OCI-LY7 (cell line): ENCODE measurements at regions not wholly inside any gene's neighbourhood (a gene's known extent, or its start where the extent isn't known, plus 50 kb on each side); places are given as distances from the start of the nearest gene placed in this dataset.

Experiments used
- BruUV-seq: library from RNA; stranded (reverse); fragments of 400-500 nt; replicated peaks from 2 replicates; lab custom pipeline; 2021; lab: Mats Ljungman, UMichigan
- CTCF ChIA-PET: fragments of 300-600 bp; sonication (Branson Sonifier 250); formaldehyde crosslinking; loops from one replicate; lab custom pipeline; 2022; ENCODE audit warnings: antibody characterized with exemption; ENCODE audit not compliant: unreplicated experiment; lab: Charles Lee
- POLR2A ChIA-PET: fragments of 300-600 bp; sonication (Branson Sonifier 250); formaldehyde crosslinking; loops from one replicate; lab custom pipeline; 2022; ENCODE audit warnings: antibody characterized with exemption; lab: Charles Lee
- DNase-seq: peaks from one replicate; pipeline ENCODE4 v3.0.0-alpha.2; 2015; ENCODE audit warnings: low spot score
- H2AFZ ChIP-seq: fragments of 200-600 bp; sonication (generic), shearing (Covaris generic); 2 replicates; pipeline ENCODE4 v1.6.1; 2014; ENCODE audit warnings: mild to moderate bottlenecking, antibody characterized with exemption, low read length, moderate library complexity
- H3K27ac ChIP-seq: fragments of 200-600 bp; sonication (generic); 2 replicates; pipeline ENCODE4 v1.5.1; 2014; ENCODE audit warnings: mixed run types, low read depth, mild to moderate bottlenecking, moderate library complexity, low read length, inconsistent platforms; ENCODE audit not compliant: poor library complexity, severe bottlenecking
- H3K36me3 ChIP-seq: fragments of 200-600 bp; sonication (generic); 2 replicates; pipeline ENCODE4 v1.6.1; 2014; ENCODE audit warnings: mild to moderate bottlenecking, antibody characterized with exemption, low read length, moderate library complexity, mixed read lengths; ENCODE audit not compliant: insufficient read depth
- H3K4me1 ChIP-seq: fragments of 200-600 bp; sonication (generic); 2 replicates; pipeline ENCODE4 v1.5.1; 2014; ENCODE audit warnings: mild to moderate bottlenecking, low read length; ENCODE audit not compliant: insufficient read depth, poor library complexity, severe bottlenecking
- H3K4me2 ChIP-seq: fragments of 200-600 bp; sonication (generic); 2 replicates; pipeline ENCODE4 v1.6.1; 2014; ENCODE audit warnings: mild to moderate bottlenecking, low read length
- H3K4me3 ChIP-seq: fragments of 200-600 bp; sonication (generic); 2 replicates; pipeline ENCODE4 v1.5.1; 2014; ENCODE audit warnings: mild to moderate bottlenecking, low read depth, low read length; ENCODE audit not compliant: poor library complexity, severe bottlenecking
- H3K79me2 ChIP-seq: fragments of 200-600 bp; sonication (generic); 2 replicates; pipeline ENCODE4 v1.6.1; 2016; ENCODE audit warnings: low read depth, mild to moderate bottlenecking, low read length, moderate library complexity, mixed read lengths; ENCODE audit not compliant: insufficient read depth
- H3K9me2 ChIP-seq: fragments of 200-600 bp; sonication (generic); 2 replicates; pipeline ENCODE4 v1.6.1; 2016; ENCODE audit warnings: mild to moderate bottlenecking, low read length, mixed read lengths; ENCODE audit not compliant: insufficient read depth
- H3K9me3 ChIP-seq: fragments of 200-600 bp; sonication (generic); 2 replicates; pipeline ENCODE4 v1.6.1; 2014; ENCODE audit warnings: mild to moderate bottlenecking, mixed run types, low read length, mixed read lengths
- H4K20me1 ChIP-seq: fragments of 200-600 bp; sonication (generic); 2 replicates; pipeline ENCODE4 v1.6.1; 2014; ENCODE audit warnings: mild to moderate bottlenecking, antibody characterized with exemption, low read length, moderate library complexity, mixed read lengths; ENCODE audit not compliant: insufficient read depth
- CTCF ChIP-seq: fragments of 200-600 bp; sonication (generic); conservative IDR thresholded peaks from 2 replicates; pipeline ENCODE4 v1.5.1; 2014; ENCODE audit warnings: mild to moderate bottlenecking, antibody characterized with exemption, low read length, moderate library complexity, mixed read lengths
- EZH2phosphoT487 ChIP-seq: fragments of 200-600 bp; sonication (generic); IDR thresholded peaks from 2 replicates; pipeline ENCODE4 v1.6.1; 2018; ENCODE audit warnings: low read depth, borderline replicate concordance, mild to moderate bottlenecking, mixed run types, antibody characterized with exemption, low read length, moderate library complexity, mixed read lengths
- intact Hi-C: fragments of 100-400 bp; cut with micrococcal nuclease; formaldehyde crosslinking; loops from one replicate; pipeline ENCODE4 v1.10.0; 2022; ENCODE audit not compliant: unreplicated experiment

DNA sequence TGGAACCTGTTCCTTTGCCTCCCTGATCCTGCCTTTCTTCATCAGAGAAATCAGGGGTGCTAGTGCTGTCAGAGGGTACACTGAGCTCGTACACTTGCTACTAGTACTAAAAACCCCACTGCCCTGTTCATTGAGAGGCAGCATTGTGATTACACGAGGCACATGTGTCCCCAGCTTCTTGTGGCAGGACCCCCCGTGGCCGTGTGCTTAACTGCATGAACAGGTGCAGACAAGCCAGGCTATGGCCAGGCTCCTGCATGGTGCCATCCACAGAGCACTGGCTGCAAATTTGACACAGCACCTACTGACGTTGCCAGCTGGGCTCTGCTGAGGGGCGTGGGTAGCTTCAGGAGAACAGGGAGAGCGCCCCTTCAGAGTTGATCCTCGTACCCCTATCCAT, 248.4 kb downstream of the GLI2 start:
- Histone ChIP-seq H3K36me3 (no peaks in the 10 kb centered on the region), H4K20me1 (no peaks in the 10 kb centered on the region), H3K4me3 (no peak overlapping the region), H3K9me2 (no peaks in the 10 kb centered on the region), H3K4me2 (no peak overlapping the region), H2AFZ (no peak overlapping the region), H3K79me2 (no peaks in the 10 kb centered on the region), H3K4me1 (no peaks in the 10 kb centered on the region), H3K9me3 (no peaks in the 10 kb centered on the region), H3K27ac (no peak overlapping the region)
- CTCF ChIA-PET = no interaction called here
- DNase-seq = no peak
- intact Hi-C loops = no loop called here
- no peak for TF ChIP-seq EZH2phosphoT487
- no peak for TF ChIP-seq CTCF
- no TSS peak for BruUV-seq
- POLR2A ChIA-PET = no interaction called here

- H3K79me2 ChIP-seq = no peaks in the 10 kb centered on the region
- no peak overlapping the region for H2AFZ ChIP-seq
- TF ChIP-seq CTCF (no peak), EZH2phosphoT487 (no peak)
- H3K36me3 ChIP-seq = no peaks in the 10 kb centered on the region
- intact Hi-C loops = no loop called here
- no peak overlapping the region for H3K27ac ChIP-seq
- H4K20me1 ChIP-seq = no peaks in the 10 kb centered on the region
- no peaks in the 10 kb centered on the region for H3K9me2 ChIP-seq
- CTCF ChIA-PET = no interaction called here
- no peak for DNase-seq
- no peaks in the 10 kb centered on the region for H3K9me3 ChIP-seq
- POLR2A ChIA-PET = no interaction called here
- no peak overlapping the region for H3K4me2 ChIP-seq
- no peaks in the 10 kb centered on the region for H3K4me1 ChIP-seq
- BruUV-seq = no TSS peak
- H3K4me3 ChIP-seq = no peak overlapping the region
Measured at GRCh38 chr2:120984452-120985173, 248.9 kb downstream of the GLI2 start.

DNA sequence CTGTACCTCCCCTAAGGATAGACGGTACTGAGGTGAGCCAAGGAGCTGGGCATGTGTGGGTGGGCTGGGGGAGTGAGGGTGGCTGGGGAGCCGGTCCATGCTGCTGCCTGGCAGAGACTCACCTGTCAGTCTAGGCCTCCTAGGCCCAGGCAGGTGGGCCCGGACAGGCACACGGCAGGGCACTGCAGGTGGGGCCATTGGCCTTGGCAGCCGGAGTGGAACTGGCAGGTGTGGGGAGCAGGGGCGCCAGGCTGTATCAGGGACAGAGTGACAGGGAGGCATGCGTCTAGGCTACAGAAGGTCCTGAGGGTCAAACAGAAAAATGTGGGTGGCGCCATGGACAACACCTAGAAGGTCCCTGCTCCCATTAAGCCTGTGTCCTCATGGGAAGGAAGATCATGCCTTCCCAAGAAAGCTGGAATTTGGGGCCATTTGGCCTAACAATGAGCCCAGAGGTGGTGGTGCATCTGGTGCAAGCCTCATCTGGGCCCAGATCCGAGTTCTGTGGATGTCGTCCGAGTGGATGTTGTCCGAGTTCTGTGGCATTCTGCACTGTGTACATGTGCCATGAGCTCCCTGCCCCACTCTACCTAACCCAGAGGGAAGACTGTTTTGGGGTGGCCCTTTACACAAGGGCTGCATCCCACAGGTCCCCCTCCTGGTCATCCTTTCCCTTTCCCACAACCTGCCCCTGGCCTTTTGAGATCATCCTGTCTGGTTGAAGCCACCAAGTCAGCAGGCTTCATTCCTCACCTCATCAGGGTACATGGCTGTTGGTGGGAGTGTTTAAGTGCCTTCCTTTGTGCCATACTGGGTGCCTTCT, 249.7 kb downstream of the GLI2 start:
- H3K79me2 ChIP-seq = no peaks in the 10 kb centered on the region
- no peak for TF ChIP-seq EZH2phosphoT487
- no peak for TF ChIP-seq CTCF
- H3K4me3 ChIP-seq = no peak overlapping the region
- no peak overlapping the region for H2AFZ ChIP-seq
- no peaks in the 10 kb centered on the region for H4K20me1 ChIP-seq
- no peak overlapping the region for H3K27ac ChIP-seq
- intact Hi-C loops = no loop called here
- H3K4me2 ChIP-seq = no peak overlapping the region
- ChIA-PET POLR2A (no interaction called here), CTCF (no interaction called here)
- no peaks in the 10 kb centered on the region for H3K9me3 ChIP-seq
- no peak for DNase-seq
- H3K9me2 ChIP-seq = no peaks in the 10 kb centered on the region
- H3K36me3 ChIP-seq = no peaks in the 10 kb centered on the region
- H3K4me1 ChIP-seq = no peaks in the 10 kb centered on the region
- no TSS peak for BruUV-seq
